HG03135 (cell line): ENCODE measurements at regions not wholly inside any gene's neighbourhood (a gene's known extent, or its start where the extent isn't known, plus 50 kb on each side); places are given as distances from the start of the nearest gene placed in this dataset.
"Not testable (repeated sequence)": the region's sequence is repeated elsewhere in the genome, so short reads cannot be mapped to it uniquely, and the experiment has no call there.

Experiments
- ATAC-seq: cut with Tn5 transposase; IDR thresholded peaks from one replicate; pipeline ENCODE4 v1.9.1; 2021; ENCODE audit warnings: mild to moderate bottlenecking, moderate library complexity; ENCODE audit not compliant: unreplicated experiment

GRCh38 chr6:144471986-144472385, 186.9 kb downstream of the UTRN start:
- ATAC-seq, result no peak

GRCh38 chr6:144474290-144474689, 189.2 kb downstream of the UTRN start:
- no peak for ATAC-seq

- no peak for ATAC-seq
Measured at GRCh38 chr6:144474904-144475303, 189.8 kb downstream of the UTRN start.

GRCh38 chr6:144475411-144475810, 190.3 kb downstream of the UTRN start:
- ATAC-seq, result no peak

- no peak for ATAC-seq
Measured at GRCh38 chr6:144476286-144476685, 191.2 kb downstream of the UTRN start.

GRCh38 chr6:144477396-144477795, 192.3 kb downstream of the UTRN start:
- ATAC-seq, result no peak

GRCh38 chr6:144477856-144478255, 192.7 kb downstream of the UTRN start:
- no peak for ATAC-seq

GRCh38 chr6:144478483-144478882, 193.3 kb downstream of the UTRN start:
- ATAC-seq, result no peak

GRCh38 chr6:144479991-144480390, 194.9 kb downstream of the UTRN start:
- ATAC-seq, result no peak

GRCh38 chr6:144480473-144480872, 195.3 kb downstream of the UTRN start:
- ATAC-seq, result no peak

- no peak for ATAC-seq
Measured at GRCh38 chr6:144481527-144481926, 196.4 kb downstream of the UTRN start.

GRCh38 chr6:144482142-144482541, 197.0 kb downstream of the UTRN start:
- peak; percentile 84 for ATAC-seq

GRCh38 chr6:144485531-144485930, 200.4 kb downstream of the UTRN start:
- no peak for ATAC-seq

- no peak for ATAC-seq
Measured at GRCh38 chr6:144488590-144488989, 203.5 kb downstream of the UTRN start.

- ATAC-seq, result no peak
Measured at GRCh38 chr6:144493035-144493910, 208.1 kb downstream of the UTRN start.

- ATAC-seq, result not testable (repeated sequence)
Measured at GRCh38 chr6:144495076-144495475, 209.9 kb downstream of the UTRN start.

GRCh38 chr6:144497650-144498049, 212.5 kb downstream of the UTRN start:
- no peak for ATAC-seq

- no peak for ATAC-seq
Measured at GRCh38 chr6:144500892-144501291, 215.8 kb downstream of the UTRN start.

GRCh38 chr6:144505214-144505613, 220.1 kb downstream of the UTRN start:
- ATAC-seq, result not testable (repeated sequence)

GRCh38 chr6:144506051-144506450, 220.9 kb downstream of the UTRN start:
- not testable (repeated sequence) for ATAC-seq

- ATAC-seq, result not testable (repeated sequence)
Measured at GRCh38 chr6:144507772-144508312, 222.7 kb downstream of the UTRN start.

GRCh38 chr6:144510859-144511258, 225.7 kb downstream of the UTRN start:
- no peak for ATAC-seq
